Muscle of arm (tissue), 1 donor: ENCODE measurements at regions not wholly inside any gene's neighbourhood (a gene's known extent, or its start where the extent isn't known, plus 50 kb on each side); places are given as distances from the start of the nearest gene placed in this dataset.
"Not testable (repeated sequence)": the region's sequence is repeated elsewhere in the genome, so short reads cannot be mapped to it uniquely, and the experiment has no call there.

ENCODE experiments used
- DNase-seq: peaks from one replicate; pipeline ENCODE4 v3.0.0-alpha.2; 2013

GRCh38 chr22:46040471-46041465, 63.8 kb upstream of the WNT7B start:
- no peak for DNase-seq

DNA sequence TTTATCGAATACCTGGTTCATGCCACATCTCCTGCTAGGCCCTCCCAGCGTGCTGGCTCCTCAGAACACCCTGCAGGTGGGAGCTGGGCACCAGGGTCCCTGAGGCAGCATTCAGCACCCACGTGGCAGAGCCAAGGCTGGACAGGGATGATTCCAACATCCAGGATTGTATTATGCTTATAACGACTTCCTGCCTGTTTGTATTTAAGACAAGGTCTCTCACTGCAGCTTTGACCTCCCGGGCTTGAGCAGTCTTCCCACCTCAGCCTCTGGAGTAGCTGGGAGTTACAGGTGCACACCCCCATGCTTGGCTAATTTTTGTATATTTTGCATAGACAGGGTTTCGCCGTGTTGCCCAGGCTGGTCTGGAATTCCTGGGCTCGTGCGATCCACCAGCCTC, 64.7 kb upstream of the WNT7B start:
- DNase-seq = no peak

DNA sequence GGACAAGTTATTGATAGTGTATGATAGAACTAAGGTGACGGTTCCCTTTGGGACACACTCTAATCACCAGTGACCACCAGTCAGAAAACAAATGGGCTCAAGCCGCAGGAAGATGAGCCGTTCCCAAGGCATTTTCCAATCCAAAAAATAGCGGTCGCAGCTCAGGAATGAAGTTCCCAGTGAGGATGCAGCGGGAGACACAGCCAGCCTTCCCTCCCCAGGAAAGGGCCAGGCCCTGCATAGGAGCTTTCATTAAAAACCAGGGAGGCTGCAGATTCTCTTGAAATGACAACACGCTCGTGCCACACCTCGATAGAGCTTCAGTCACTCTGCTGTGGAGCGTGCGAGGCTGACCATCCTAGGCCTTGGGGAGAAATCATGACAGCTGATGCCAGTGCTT, 65.8 kb upstream of the WNT7B start:
- no peak for DNase-seq

DNA sequence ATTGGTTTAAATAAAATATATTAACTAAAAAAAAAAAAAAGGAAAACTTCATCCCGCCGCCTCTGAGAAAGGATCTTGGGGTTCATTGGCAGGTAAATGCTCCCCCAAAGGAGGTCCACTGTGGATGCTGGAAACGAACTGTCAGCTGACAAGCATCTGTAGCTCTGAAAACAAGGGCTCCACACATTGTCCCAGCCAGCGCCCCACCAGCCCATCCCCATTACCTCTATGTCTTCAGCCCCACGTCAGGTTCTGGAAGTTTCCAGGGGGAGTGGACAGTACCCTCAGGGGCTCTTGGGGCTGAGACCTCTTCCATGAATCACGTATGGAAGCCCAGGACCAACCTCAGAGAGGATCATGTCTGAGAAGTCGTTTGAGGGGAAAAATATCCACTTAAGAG, 66.4 kb upstream of the WNT7B start:
- no peak for DNase-seq

- no peak for DNase-seq
These were observed 67.1 kb upstream of the WNT7B start for GRCh38 chr22:46043816-46044620.

- no peak for DNase-seq
These were observed 67.9 kb upstream of the WNT7B start for GRCh38 chr22:46044621-46045458.

DNA sequence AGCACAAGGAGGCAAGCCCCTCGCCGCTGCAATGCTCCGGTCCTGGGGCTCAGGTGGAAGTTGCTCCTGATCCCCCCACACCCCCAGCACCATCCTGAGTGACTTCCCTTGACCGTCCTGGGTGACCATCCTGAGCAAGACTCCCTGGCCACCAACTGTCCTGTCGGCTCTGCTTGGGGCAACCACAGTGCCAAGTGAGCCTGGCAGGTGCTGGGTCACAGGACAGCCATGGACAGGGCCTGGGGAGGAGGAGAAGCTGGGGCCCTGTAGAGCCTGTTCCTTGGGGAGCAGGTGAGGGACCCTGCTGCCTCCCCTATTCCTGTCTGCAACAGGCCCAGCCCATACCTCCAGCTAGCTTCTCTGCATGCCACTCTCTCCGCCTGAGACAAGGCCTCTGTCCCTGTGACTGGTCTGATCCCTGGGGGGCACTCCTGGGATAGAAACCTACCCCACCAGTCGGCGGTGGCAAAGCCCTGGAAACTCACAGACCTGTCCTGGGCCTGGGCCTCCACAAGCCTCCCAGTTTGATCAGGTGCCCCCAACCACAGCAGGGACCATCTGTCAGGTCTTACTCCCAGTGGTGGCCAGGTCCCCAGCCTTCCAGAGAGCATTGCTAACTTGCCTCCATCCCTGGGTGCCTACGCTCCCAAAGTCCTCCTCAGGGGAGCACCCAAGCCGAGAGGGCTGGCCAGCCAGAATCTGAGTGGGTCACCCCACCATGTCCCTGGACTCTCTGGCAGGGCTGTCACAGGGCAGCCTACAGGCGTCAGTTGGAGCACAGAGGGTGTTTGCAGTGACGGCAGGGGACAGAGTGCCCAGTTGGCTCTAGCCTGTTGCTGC, 68.7 kb upstream of the WNT7B start:
- DNase-seq = no peak

DNA sequence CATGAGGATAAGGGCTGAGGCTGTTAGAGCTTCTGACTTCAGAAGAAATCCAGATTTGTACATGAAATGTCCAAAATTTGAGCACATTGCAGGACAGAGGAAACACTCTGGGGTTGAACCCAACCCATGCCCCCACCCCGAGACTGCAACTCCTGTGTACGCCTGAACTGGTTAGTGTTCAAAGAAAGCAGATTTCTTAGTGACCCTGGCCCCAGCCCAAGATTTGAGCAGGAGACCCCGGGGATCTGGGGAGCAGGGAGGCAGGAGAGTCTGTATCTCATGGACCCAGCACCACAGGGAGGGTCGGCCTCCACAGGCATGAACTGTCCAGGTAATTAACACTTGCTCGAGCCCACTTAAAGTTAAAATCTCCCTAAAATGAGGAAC, 69.3 kb upstream of the WNT7B start:
- no peak for DNase-seq

DNA sequence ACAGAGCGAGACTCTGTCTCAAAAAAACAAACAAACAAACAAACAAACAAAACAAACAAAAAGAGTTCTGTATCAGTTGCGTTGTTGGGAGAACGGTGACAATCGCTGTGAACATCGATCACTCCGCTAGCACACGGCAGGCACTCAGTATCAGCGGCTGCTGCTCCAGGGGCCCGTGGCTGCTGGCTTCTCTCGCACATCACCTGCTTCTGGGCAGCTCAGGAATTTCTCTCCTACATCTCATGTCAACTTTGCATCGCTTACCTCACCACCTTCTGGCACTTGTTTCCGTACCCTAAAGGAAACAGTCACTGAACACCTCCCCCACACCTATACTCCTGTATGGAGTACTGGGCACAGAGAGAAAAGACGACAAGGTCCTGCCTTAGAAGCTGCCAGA, 70.3 kb upstream of the WNT7B start:
- no peak for DNase-seq

GRCh38 chr22:46047841-46048595, 71.1 kb upstream of the WNT7B start:
- no peak for DNase-seq

DNA sequence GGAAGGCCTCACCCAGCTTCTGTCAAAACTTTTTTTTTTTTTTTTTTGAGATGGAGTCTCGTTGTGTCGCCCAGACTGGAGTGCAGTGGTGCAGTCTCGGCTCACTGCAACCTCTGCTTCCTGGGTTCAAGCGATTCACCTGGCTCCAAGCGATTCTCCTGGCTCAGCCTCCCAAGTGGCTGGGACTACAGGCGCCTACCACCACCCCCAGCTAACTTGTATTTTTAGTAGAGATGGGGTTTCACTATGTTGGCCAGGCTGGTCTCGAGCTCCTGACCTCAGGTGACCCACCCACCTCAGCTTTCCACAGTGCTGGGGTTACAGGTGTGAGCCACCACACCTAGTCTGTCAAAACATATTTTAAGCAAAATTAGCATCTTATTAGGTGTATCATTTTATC, 71.7 kb upstream of the WNT7B start:
- not testable (repeated sequence) for DNase-seq

DNA sequence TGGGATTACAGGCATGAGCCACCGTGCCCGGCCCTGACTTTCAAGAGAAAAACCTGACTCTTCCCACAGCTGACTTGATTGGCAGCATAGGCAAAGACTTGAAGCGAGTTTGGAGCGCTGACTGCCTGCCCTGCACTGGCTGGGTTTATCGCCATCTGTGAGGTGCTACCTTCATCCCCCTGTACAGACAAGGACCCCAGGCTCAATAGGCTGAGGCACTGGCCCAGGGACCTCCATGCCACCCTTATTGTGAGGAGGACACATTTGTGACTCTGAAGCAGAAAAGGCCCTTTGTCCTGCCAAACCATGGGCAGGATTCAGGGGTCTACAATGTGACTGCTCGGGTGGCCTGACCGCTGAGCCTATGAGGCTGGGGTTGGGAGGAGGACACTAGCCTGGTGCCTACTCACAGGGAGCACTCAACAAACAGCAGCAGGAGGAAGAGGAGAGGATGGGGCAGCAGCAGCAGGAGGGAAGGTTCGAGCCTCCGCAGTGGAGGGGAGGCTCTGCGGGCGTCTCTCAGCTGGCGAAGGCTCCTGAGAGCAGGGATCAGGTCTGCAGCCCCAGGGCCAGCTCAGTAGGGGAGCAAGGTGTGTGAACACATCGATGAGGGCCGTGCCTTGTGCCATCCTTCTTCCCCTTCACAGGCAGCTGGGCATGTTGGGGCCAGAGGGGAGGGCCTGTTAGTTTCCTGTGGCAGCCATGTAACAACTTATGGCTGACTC, 72.9 kb upstream of the WNT7B start:
- no peak for DNase-seq

- DNase-seq = no peak
These were observed 73.5 kb upstream of the WNT7B start for GRCh38 chr22:46050451-46050845.

GRCh38 chr22:46050916-46051614, 74.1 kb upstream of the WNT7B start:
- no peak for DNase-seq

- DNase-seq = no peak
These were observed 74.7 kb upstream of the WNT7B start for GRCh38 chr22:46051646-46052045.

DNA sequence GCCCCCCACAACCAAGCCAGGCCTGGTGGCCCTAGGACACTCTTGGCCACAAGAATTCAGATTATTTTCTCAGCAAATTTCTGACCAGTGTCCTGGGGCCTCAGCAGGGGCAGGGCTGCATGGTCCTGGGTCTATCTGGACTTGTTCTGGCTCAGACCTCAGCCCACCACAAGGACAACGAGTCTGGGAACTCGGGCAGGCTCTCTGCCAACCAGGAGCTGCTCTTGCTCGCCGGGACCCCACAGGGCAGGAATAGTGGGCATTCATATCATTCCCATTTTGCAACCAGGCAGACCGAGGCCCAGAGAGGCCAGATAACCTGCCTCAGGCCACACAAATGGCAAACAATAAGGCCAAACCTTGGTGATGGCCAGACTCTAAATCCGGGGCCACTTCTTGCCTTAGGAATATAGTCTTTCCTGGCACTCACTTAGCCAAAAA, 75.4 kb upstream of the WNT7B start:
- DNase-seq = no peak

GRCh38 chr22:46052801-46053562, 76.0 kb upstream of the WNT7B start:
- DNase-seq = no peak

DNA sequence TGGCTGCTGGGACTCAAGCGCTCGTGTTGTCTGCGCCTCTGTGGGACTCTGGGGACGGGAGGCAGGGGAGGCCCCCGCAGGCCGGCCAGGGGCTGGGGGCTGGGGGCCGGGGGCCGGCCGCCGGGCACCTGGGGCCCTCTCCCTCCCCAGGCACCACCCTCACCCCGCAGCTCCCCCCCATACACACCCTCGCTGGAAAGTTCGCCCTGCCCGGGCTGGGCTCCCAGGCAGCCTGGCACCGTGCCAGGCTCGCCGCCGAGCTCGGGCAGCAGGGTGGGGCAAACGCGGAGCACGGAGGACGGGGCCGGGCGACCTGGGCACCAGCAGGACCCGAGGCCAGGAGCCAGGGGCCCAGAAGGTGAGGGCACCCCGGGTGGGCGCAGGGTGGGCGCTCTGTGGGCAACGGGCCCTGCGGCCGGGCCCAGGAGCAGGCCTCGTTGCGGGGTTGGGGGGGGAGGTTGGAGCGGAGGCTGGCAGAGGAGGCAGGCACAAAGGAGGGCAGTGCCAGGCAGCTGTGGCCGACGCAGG, 76.7 kb upstream of the WNT7B start:
- DNase-seq = no peak
